Middle frontal gyrus (tissue), 1 donor: ENCODE measurements at regions not wholly inside any gene's neighbourhood (a gene's known extent, or its start where the extent isn't known, plus 50 kb on each side); places are given as distances from the start of the nearest gene placed in this dataset.

Source experiments
- DNase-seq: peaks from one replicate; pipeline ENCODE4 v3.0.0-alpha.2; 2015; ENCODE audit warnings: low spot score; ENCODE audit errors: extremely low spot score

- no peak for DNase-seq
Measured at GRCh38 chr5:175052351-175052750, 328.0 kb downstream of the MSX2 start.

- DNase-seq = no peak
Measured at GRCh38 chr5:175047048-175047447, 322.7 kb downstream of the MSX2 start.

DNA sequence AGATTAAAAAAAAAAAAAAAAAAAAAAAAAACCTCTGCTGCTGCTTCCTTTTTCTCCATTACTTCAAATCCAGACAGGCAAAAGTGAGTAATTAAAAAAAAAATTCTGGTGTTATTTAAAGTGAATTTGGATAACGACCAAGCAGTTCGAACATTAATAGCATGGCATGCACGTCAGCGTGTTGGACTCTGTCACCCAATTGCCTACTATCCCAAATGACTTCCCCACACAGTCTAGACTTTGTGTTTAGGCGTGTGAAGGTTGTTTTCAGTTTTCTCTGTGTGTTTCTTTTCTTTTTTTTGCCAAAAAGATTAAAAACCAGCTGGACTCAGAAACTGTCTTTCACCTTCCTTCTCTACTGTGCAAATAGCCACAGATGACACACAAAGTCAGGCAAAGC is 321.4 kb downstream of the MSX2 start:
- no peak for DNase-seq

- DNase-seq = no peak
Measured at GRCh38 chr5:175037820-175038219, 313.4 kb downstream of the MSX2 start.

DNA sequence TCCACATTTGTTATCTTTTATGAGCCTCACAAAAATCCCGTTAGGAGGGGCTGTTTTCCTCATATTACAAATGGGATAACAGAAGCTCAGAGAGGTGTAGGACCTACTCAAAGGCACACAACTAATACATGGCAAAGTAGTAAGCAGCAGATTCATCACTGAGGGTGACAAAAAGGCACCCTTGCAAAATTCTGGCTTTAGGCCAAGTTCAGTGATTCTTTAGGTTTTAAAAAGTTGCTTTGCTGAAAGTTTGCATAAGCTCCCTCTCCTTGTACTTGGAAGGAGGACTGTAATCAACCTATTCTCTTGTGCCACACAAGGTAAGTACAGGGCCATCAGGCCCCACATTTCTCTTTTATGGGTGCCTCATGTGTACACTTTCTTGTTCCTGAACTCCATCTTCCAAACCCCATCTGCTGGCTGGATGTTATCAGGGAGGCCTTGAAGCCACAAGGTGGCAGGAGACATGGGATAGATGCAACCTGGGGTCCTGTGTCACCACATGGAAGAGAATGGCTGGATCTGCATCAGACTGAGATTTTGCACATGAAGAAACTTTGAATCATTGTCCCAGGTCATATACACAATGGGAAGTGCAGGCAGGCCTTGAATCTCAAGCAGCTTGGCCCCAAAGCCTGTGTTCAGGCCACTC is 311.6 kb downstream of the MSX2 start:
- no peak for DNase-seq

DNA sequence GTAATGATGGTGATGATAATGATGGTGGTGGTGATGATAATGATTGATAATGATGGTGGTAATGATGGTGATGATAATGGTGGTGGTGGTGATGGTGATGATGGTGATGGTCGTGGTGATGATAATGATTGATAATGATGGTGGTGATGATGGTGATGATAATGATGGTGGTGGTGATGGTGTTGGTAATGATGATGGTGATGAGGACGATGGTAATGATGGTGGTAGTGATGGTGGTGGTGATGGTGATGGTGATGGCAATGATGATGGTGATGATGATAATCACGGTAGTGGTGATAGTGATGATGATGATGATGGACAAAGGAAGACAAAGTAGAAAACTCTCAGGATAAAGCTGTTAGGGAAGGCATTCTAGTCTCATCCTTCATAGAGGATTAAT is 310.5 kb downstream of the MSX2 start:
- DNase-seq = no peak

GRCh38 chr5:175032741-175033151 is 308.4 kb downstream of the MSX2 start:
- DNase-seq = no peak

- DNase-seq = no peak
Measured at GRCh38 chr5:175032013-175032412, 307.6 kb downstream of the MSX2 start.

GRCh38 chr5:175027390-175027789 is 303.0 kb downstream of the MSX2 start:
- no peak for DNase-seq

GRCh38 chr5:175025077-175025476 is 300.7 kb downstream of the MSX2 start:
- DNase-seq = no peak

DNA sequence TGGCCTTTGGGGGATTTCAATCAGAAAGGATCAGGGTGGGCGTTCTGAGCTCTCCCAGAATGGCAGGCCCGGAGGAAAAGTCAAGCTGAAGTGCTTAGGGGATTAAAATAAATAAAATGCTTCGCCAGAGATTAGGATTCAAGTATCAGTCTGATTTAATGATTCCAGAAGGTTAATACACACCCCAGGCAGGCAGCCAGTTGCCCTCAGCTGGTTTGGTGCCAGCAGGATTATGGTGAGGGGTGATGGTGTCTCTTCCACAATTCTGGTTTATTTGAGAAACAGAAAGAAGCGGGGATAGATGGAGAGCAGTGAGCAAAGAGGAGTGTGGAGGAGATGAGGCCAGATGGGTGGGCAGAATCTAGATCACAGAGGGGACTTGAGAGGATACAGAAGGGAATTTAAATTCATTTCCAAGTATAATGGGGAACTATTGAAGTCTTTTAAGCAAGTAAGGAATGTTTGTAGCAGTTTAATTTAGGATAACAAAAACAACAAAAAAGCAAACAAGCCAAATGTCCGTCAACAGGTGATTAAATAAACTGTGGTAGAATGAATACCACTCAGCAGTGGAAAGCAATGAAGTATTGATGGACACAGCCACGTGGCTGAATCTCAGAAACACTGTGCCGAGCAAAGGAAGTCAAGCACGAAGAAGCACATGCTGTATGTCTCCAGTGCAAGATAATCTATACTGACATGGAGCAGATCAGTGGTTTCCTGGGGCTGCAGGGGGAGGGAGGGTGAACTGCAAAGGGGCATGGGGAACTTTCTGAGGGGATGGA is 297.7 kb downstream of the MSX2 start:
- DNase-seq = no peak

DNA sequence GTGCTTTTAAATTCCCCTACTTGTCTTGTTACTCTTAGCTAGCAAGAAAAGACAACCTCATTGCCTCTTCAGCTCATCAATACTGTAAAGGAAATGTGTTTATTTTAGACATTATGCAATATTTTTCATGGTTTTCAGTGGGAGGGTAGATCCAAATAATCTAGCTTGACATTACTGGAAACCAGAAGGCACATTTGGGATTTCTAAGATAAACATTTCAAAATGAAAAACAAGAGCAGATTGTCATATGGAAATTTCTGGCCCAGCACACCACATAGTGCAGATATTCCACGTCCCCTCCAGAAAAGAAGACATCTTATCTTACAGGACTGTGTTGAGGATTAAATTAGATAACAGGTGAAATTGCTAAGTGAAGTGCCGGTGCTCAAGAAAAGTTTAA is 296.9 kb downstream of the MSX2 start:
- no peak for DNase-seq

DNA sequence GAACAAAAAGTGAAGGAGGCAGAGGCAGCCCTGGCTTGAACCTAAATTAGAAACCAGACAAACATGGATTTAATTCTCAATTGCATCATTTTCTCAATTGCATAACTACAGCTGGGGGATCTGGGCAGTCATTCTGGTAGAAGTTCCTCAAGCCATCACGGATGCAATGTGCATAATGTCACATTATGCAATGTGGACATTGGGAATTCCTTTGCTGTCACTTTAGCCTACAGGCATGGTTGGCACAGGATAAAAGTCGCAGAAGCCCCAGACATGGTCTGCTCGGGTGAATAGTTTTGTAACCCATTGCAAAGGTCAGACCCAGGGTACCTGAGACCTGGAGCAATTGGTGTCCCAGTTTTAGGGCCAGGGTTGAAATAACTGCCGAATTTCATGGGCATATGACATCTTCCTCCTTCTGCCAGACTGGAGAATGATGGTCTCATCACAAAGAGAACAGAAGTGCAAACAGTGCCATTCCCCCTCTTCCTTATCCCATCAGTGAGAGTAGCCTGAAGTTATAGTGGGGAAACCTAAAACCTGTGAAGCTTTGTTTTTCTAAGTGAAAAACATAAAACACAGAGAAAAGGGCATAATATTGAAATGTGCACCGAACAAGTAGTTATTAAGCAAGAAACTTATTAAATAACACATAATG is 290.8 kb downstream of the MSX2 start:
- no peak for DNase-seq

- no peak for DNase-seq
Measured at GRCh38 chr5:175013251-175013650, 288.9 kb downstream of the MSX2 start.

DNA sequence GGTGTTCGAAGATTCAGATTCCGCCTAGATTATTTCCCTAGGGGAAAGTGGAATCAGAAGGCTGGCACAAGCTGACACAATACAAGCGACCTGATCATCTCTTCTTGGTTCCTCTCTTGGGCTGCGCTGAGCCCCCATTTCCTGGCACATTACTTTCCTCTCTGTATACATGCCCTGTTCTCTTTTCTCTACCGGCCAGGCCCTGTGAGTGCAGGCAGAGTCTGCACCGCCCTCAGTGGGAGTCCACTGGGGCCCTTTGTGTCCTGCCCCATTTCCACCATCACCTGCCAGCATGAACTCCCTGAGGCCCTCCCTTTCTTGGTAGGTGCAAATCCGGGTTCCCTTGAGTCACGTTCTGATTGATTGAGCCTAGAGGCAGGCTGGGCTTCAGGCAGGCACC is 287.9 kb downstream of the MSX2 start:
- no peak for DNase-seq

DNA sequence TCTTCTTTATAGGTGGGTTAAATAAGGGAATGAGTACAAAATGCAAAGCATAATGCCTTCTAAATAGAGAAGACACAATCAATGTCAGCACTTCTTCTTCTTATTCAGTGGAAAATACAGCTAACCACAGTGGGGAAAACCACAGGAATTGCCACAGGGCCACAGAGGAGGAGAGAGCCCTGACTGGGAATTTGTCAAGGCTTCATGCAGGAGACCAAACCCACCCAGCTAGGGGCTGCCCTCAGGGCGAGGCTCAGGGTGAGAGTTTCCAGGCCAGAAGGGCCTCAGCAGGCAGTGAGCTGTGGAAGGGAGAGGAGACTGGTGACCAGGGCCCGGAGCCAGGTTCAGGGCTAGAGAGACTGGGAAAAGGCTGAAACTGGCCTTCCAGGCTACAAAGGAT is 279.1 kb downstream of the MSX2 start:
- DNase-seq = no peak

DNA sequence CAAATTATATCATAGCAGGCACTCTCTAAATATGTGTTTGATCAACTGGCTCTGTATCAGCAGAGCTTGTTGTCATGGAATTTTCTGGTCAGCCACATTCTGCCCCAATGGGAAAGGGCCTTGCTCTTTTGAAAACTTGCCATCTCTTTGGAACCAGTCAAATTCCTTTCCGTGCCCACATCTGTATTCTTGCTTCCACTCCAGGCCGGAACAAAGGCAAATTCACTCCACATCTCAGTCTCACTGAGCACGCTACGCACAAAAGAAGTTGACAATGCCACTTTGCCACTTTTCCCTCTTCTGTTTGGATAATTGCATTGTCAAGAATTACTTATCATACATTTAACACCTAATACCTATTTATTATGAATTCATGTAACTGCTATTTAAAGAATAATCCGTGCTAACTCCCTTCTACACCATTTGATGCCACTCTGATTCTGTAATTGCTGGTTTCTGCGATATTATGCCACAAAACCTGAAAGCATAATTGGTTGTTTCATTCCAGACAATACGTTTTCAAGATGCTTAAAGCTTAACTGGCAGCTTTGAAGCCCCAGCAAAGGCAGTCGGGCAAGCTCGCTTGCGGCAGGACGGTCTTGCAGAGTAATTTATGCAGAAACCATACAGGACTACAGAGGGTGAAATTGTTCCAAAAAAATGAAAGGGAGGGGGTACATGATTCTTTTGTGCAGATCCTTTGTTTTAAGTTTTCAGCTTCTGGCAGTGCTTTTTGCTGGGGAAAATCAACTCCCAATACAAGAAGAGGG is 277.7 kb downstream of the MSX2 start:
- no peak for DNase-seq

- no peak for DNase-seq
Measured at GRCh38 chr5:175001311-175001710, 276.9 kb downstream of the MSX2 start.

DNA sequence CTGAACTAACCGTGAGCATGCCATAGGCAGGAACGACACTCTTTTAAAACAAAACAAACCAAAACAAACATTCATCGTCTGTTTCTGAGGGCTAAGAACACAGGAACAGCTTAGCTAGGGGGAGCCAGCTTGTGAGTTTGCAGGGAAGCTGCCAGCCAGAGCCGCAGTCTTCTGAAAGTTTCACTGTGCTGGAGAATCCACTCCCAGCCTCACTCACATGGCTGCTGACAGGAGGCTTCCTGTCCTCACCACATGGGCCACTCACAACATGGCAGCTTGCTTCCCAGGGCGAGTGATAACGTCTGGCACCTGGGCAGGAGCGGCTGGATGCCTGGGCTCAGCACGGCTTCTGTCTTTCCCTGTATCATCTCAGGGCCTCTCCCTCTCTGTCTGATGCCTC is 275.2 kb downstream of the MSX2 start:
- DNase-seq = no peak

DNA sequence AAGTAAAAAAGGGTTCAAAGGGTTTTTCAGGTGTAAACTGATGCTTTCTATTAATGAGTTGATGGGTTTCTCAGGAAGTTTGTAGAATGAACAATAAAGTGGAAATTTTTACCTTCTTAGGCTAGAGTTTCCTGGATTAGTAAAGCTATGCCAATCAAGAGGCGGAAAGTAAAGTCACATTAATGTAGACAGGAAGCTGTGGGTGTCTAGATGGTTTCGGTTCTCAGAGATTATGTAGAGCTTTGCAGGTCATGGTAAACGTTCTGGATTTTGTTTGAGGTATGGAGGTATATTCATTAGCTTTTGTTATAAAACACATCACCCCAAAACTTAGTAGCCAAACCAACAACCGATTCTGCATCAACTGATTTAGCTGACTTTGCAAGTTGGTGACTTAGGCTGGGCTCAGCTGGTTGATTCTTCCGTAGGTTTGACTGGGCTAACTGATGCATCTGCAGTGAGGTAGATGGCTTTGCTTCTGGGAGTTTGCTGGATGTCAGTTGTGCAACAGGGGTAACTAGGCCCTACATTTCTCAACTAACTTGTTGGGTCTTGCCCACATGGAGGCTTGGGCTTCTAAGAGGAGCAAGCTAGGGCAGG is 273.8 kb downstream of the MSX2 start:
- no peak for DNase-seq

DNA sequence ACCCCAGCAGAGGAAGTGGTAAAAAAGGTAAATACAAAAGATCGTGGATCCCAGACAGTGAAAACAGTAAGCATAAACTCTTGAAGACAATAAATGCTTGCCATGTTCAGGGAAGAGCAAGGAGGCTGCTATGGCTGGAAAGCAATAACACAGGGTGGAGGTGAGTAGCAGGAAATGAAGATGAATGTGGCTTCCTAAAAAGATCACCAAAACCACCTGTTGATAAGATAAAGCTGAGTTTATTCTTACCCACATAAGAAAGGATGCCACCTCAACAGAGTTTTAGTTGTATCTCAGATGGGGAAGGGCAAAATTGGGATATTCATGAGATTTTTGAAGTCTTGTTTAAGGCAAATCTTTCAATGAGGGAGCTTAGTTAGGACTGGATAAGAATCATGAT is 273.3 kb downstream of the MSX2 start:
- no peak for DNase-seq
